H9 (cell line): ENCODE measurements at regions not wholly inside any gene's neighbourhood (a gene's known extent, or its start where the extent isn't known, plus 50 kb on each side); places are given as distances from the start of the nearest gene placed in this dataset.

Source experiments
- DNase-seq: peaks from one replicate; pipeline ENCODE4 v3.0.0-alpha.2; 2017
- H2AFZ ChIP-seq: one replicate; pipeline ENCODE4 v1.6.1; 2013; ENCODE audit warnings: mild to moderate bottlenecking, low read length, control low read depth, moderate library complexity
- H2AK5ac ChIP-seq: 2 replicates; pipeline ENCODE4 v1.6.1; 2013; ENCODE audit warnings: low read length, control low read depth, mixed read lengths; ENCODE audit not compliant: insufficient read length
- H2BK120ac ChIP-seq: one replicate; pipeline ENCODE4 v1.6.1; 2013; ENCODE audit warnings: low read depth, mild to moderate bottlenecking, low read length, control low read depth, inconsistent platforms; ENCODE audit not compliant: poor library complexity, severe bottlenecking
- H2BK12ac ChIP-seq: 2 replicates; pipeline ENCODE4 v1.6.1; 2013; ENCODE audit warnings: low read length, control low read depth, mixed read lengths, low read depth; ENCODE audit not compliant: insufficient read length
- H2BK15ac ChIP-seq: 2 replicates; pipeline ENCODE4 v1.6.1; 2013; ENCODE audit warnings: low read depth, low read length, control low read depth
- H2BK20ac ChIP-seq: one replicate; pipeline ENCODE4 v1.6.1; 2013; ENCODE audit warnings: low read depth, mild to moderate bottlenecking, low read length, control low read depth, inconsistent platforms; ENCODE audit not compliant: poor library complexity, severe bottlenecking
- H2BK5ac ChIP-seq: 2 replicates; pipeline ENCODE4 v1.6.1; 2013; ENCODE audit warnings: low read length, control low read depth, mixed read lengths; ENCODE audit not compliant: insufficient read length
- H3K14ac ChIP-seq: 2 replicates; pipeline ENCODE4 v1.6.1; 2013; ENCODE audit warnings: low read length, control low read depth; ENCODE audit not compliant: insufficient read depth
- H3K18ac ChIP-seq: 2 replicates; pipeline ENCODE4 v1.6.1; 2013; ENCODE audit warnings: low read depth, mild to moderate bottlenecking, mixed read lengths, low read length, control low read depth; ENCODE audit not compliant: insufficient read length
- H3K23ac ChIP-seq: 2 replicates; pipeline ENCODE4 v1.6.1; 2013; ENCODE audit warnings: low read length, control low read depth, mixed read lengths, low read depth; ENCODE audit not compliant: insufficient read length
- H3K23me2 ChIP-seq: 2 replicates; pipeline ENCODE4 v1.6.1; 2013; ENCODE audit warnings: low read depth, mild to moderate bottlenecking, mixed read lengths, low read length, control low read depth; ENCODE audit not compliant: insufficient read length, poor library complexity, severe bottlenecking
- H3K27ac ChIP-seq: 2 replicates; pipeline ENCODE4 v1.5.1; 2013; ENCODE audit warnings: low read length, control low read depth, mixed read lengths, low read depth; ENCODE audit not compliant: insufficient read length
- H3K27me3 ChIP-seq: 2 replicates; pipeline ENCODE4 v1.6.1; 2013; ENCODE audit warnings: low read length, control low read depth, inconsistent platforms; ENCODE audit not compliant: insufficient read depth
- H3K4ac ChIP-seq: 2 replicates; pipeline ENCODE4 v1.6.1; 2013; ENCODE audit warnings: low read depth, mild to moderate bottlenecking, control low read depth, inconsistent platforms, low read length, moderate library complexity
- H3K4me1 ChIP-seq: 2 replicates; pipeline ENCODE4 v1.6.1; 2013; ENCODE audit warnings: low read length, control low read depth, inconsistent platforms; ENCODE audit not compliant: insufficient read depth
- H3K4me2 ChIP-seq: 2 replicates; pipeline ENCODE4 v1.6.1; 2013; ENCODE audit warnings: low read length, control low read depth, mixed read lengths; ENCODE audit not compliant: insufficient read length, insufficient read depth
- H3K56ac ChIP-seq: 2 replicates; pipeline ENCODE4 v1.6.1; 2013; ENCODE audit warnings: low read depth, mild to moderate bottlenecking, mixed read lengths, low read length, control low read depth; ENCODE audit not compliant: insufficient read length
- H3K79me1 ChIP-seq: 2 replicates; pipeline ENCODE4 v1.6.1; 2013; ENCODE audit warnings: low read depth, mild to moderate bottlenecking, moderate library complexity, low read length, control low read depth, inconsistent platforms; ENCODE audit not compliant: insufficient read depth, poor library complexity, severe bottlenecking
- H3K79me2 ChIP-seq: 2 replicates; pipeline ENCODE4 v1.6.1; 2013; ENCODE audit warnings: low read length, control low read depth, inconsistent platforms; ENCODE audit not compliant: insufficient read depth
- H3K9ac ChIP-seq: 2 replicates; pipeline ENCODE4 v1.6.1; 2013; ENCODE audit warnings: low read length, control low read depth, mixed read lengths; ENCODE audit not compliant: insufficient read length; ENCODE audit errors: extremely low read depth
- H3K9me3 ChIP-seq: one replicate; pipeline ENCODE4 v1.6.1; 2013; ENCODE audit warnings: low read depth, low read length, inconsistent platforms; ENCODE audit not compliant: control insufficient read depth
- H3T11ph ChIP-seq: one replicate; pipeline ENCODE4 v1.6.1; 2013; ENCODE audit warnings: mild to moderate bottlenecking, low read length, control low read depth, inconsistent platforms
- H4K20me1 ChIP-seq: one replicate; pipeline ENCODE4 v1.6.1; 2013; ENCODE audit not compliant: control insufficient read depth, insufficient read length, insufficient read depth
- H4K5ac ChIP-seq: 2 replicates; pipeline ENCODE4 v1.6.1; 2013; ENCODE audit warnings: low read depth, mild to moderate bottlenecking, mixed read lengths, low read length, control low read depth; ENCODE audit not compliant: insufficient read length
- H4K8ac ChIP-seq: replicated peaks from 2 replicates; pipeline ENCODE4 v1.6.1; 2013; ENCODE audit warnings: low read length, control low read depth, mixed read lengths, low read depth; ENCODE audit not compliant: insufficient read length
- H4K91ac ChIP-seq: 2 replicates; pipeline ENCODE4 v1.6.1; 2013; ENCODE audit warnings: low read depth, mild to moderate bottlenecking, moderate library complexity, mixed read lengths, low read length, control low read depth; ENCODE audit not compliant: insufficient read length
- H3K27ac Mint-ChIP-seq, 3 experiments: 2 replicates in 2 of 3; 3 replicates in 1 of 3; pipeline ENCODE4 v1.8.0; 2020 to 2021; ENCODE audit warnings: mixed read lengths in 3 of 3, mild to moderate bottlenecking in 1 of 3, moderate library complexity in 1 of 3
- H3K27me3 Mint-ChIP-seq: 2 replicates; pipeline ENCODE4 v1.8.0; 2021; ENCODE audit warnings: low read depth, mild to moderate bottlenecking, moderate library complexity, mixed read lengths
- H3K36me3 Mint-ChIP-seq, 3 experiments: 2 replicates in 2 of 3; 3 replicates in 1 of 3; pipeline ENCODE4 v1.8.0; 2020 to 2021; ENCODE audit warnings: low read depth in 3 of 3, mixed read lengths in 3 of 3; ENCODE audit not compliant: insufficient read depth in 1 of 3
- H3K4me1 Mint-ChIP-seq, 2 experiments: 2 replicates each; pipeline ENCODE4 v1.8.0; 2020; ENCODE audit warnings: mixed read lengths in 2 of 2
- H3K4me3 Mint-ChIP-seq, 2 experiments: 2 replicates in 1 of 2; 3 replicates in 1 of 2; pipeline ENCODE4 v1.8.0; 2020 to 2021; ENCODE audit warnings: mild to moderate bottlenecking in 2 of 2, mixed read lengths in 2 of 2, moderate library complexity in 1 of 2
- H3K9me3 Mint-ChIP-seq, 2 experiments: 2 replicates in 1 of 2; 3 replicates in 1 of 2; pipeline ENCODE4 v1.8.0; 2020; ENCODE audit warnings: mild to moderate bottlenecking in 2 of 2, mixed read lengths in 2 of 2, moderate library complexity in 1 of 2
- CTCF ChIP-seq: fragments of 200-600 bp; sonication (generic); conservative IDR thresholded peaks from 3 replicates; pipeline ENCODE4 v1.8.0; 2021; ENCODE audit warnings: antibody characterized with exemption, mild to moderate bottlenecking
- WGBS: extraction: QIAGEN DNeasy Blood & Tissue Kit; methylation state at CpG from one replicate; pipeline ENCODE4 v1.1.7; 2013; ENCODE audit warnings: missing lambda C conversion rate, low lambda C conversion rate, mixed read lengths; ENCODE audit not compliant: insufficient read length; ENCODE audit errors: extremely low coverage; 5-methylcytosine and 5-hydroxymethylcytosine counted together

DNA sequence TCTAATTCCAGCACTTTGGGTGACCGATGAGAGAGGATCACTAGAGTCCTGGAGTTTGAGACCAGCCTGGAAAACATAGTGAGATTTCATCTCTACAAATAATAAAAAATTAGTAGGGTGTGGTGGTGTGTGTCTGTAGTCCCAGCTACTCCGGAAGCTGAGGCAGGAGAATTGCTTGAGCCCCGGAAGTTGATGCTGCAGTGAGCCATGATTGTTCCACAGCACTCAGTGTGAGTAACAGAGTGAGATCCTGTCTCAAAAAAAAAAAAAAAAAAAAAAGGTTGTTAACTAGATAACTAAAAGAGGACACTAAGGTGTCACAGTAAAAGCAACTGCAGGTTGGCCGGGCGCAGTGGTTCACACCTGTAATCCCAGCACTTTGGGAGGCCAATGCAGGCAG, 121.3 kb upstream of the MAX start:
- H3K23me2 ChIP-seq = no peaks in the 10 kb centered on the region
- no peak overlapping the region for H3K14ac ChIP-seq
- no peaks in the 10 kb centered on the region for H3K9me3 ChIP-seq
- no peaks in the 10 kb centered on the region for H3K27me3 Mint-ChIP-seq
- no peak overlapping the region for H4K8ac ChIP-seq
- WGBS = no CpG with 5 or more reads among the region's 5 CpGs
- no peak overlapping the region for H3K9ac ChIP-seq
- no peak overlapping the region for H3K4ac ChIP-seq
- H3K79me2 ChIP-seq = no peaks in the 10 kb centered on the region
- peaks cover 41 to 44% of the 10 kb centered on the region in 2 experiments for H3K4me1 Mint-ChIP-seq
- no peak overlapping the region for H2BK120ac ChIP-seq
- no peak overlapping the region for H3K18ac ChIP-seq
- H4K5ac ChIP-seq = no peak overlapping the region
- no peak for TF ChIP-seq CTCF
- H3K79me1 ChIP-seq = no peaks in the 10 kb centered on the region
- no peak overlapping the region for H2BK15ac ChIP-seq
- no peaks in the 10 kb centered on the region for H3K27me3 ChIP-seq
- DNase-seq = no peak
- H3K36me3 Mint-ChIP-seq = no peaks in the 10 kb centered on the region
- no peaks in the 10 kb centered on the region; a peak in 1 of 5 replicates for H3K9me3 Mint-ChIP-seq
- no peak overlapping the region for H2BK20ac ChIP-seq
- H2BK12ac ChIP-seq = no peak overlapping the region
- no peak overlapping the region for H4K91ac ChIP-seq
- no peak overlapping the region for H2AK5ac ChIP-seq
- H3K4me3 Mint-ChIP-seq = no peak overlapping the region
- H2AFZ ChIP-seq = no peak overlapping the region
- H3K23ac ChIP-seq = no peak overlapping the region
- no peak overlapping the region for H3T11ph ChIP-seq
- H4K20me1 ChIP-seq = no peaks in the 10 kb centered on the region
- H2BK5ac ChIP-seq = no peak overlapping the region
- no peak overlapping the region for H3K4me2 ChIP-seq
- no peak overlapping the region for H3K27ac Mint-ChIP-seq
- no peak overlapping the region for H3K27ac ChIP-seq
- H3K4me1 ChIP-seq = peaks cover 11% of the 10 kb centered on the region; the same call in 1 of the 2 replicates
- H3K56ac ChIP-seq = no peak overlapping the region
